WERI-Rb-1 (cell line): ENCODE measurements at regions not wholly inside any gene's neighbourhood (a gene's known extent, or its start where the extent isn't known, plus 50 kb on each side); places are given as distances from the start of the nearest gene placed in this dataset.

Experiments used
- DNase-seq: peaks from one replicate; pipeline ENCODE4 v3.0.0-alpha.2; 2020
- H3K27ac ChIP-seq: fragments of 250-450 bp; sonication (Bioruptor Pico); 2 replicates; pipeline ENCODE4 v1.5.1; 2020; ENCODE audit warnings: mild to moderate bottlenecking, moderate library complexity
- H3K27me3 ChIP-seq: fragments of 250-450 bp; sonication (Bioruptor Pico); 2 replicates; pipeline ENCODE4 v1.5.1; 2021; ENCODE audit warnings: mild to moderate bottlenecking, low read depth, moderate library complexity; ENCODE audit not compliant: insufficient read depth, severe bottlenecking
- H3K36me3 ChIP-seq: fragments of 250-450 bp; sonication (Bioruptor Pico); 2 replicates; pipeline ENCODE4 v1.5.1; 2020; ENCODE audit warnings: mild to moderate bottlenecking, moderate library complexity
- H3K4me3 ChIP-seq: 2 replicates; pipeline ENCODE4 v1.5.1; 2011; ENCODE audit warnings: low read depth, mild to moderate bottlenecking, control low read depth, low read length
- H3K9me3 ChIP-seq: fragments of 250-450 bp; sonication (Bioruptor Pico); 2 replicates; pipeline ENCODE4 v1.5.1; 2021; ENCODE audit warnings: mild to moderate bottlenecking, moderate library complexity; ENCODE audit not compliant: severe bottlenecking
- CTCF ChIP-seq: IDR thresholded peaks from 2 replicates; pipeline ENCODE4 v1.5.1; 2011; ENCODE audit warnings: low read depth, mild to moderate bottlenecking, control low read depth, inconsistent platforms, low read length

GRCh38 chr2:8570637-8571036 lies 111.2 kb upstream of the ID2 start:
- no peaks in the 10 kb centered on the region for H3K36me3 ChIP-seq
- DNase-seq = no peak
- TF ChIP-seq CTCF = no peak
- no peaks in the 10 kb centered on the region for H3K9me3 ChIP-seq
- no peaks in the 10 kb centered on the region for H3K27me3 ChIP-seq
- no peak overlapping the region for H3K27ac ChIP-seq
- H3K4me3 ChIP-seq = no peak overlapping the region

DNA sequence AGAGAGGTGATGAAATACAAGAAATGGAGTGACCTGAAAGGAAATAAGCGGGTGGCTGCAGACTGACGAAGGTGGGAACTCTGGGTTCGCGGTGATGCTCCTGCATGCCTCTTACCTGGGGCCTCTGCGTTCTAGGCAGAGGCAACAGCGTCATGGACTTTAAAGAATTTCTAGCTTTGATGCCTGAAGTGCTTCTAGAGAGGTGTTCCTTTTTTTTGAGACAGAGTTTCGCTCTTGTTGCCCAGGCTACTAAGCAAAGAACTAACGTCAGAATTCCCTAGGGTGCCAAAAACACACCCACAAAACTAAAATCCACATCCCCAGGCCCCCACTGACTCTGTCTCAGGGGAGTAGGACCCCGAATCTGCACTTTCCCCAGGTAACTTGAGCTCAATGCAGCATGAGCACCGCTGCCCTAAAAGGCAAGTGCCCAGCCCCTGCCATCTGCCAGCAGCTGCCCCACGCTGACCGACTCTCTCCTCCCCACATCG lies 110.5 kb upstream of the ID2 start:
- H3K27me3 ChIP-seq = no peaks in the 10 kb centered on the region
- DNase-seq = no peak
- H3K9me3 ChIP-seq = no peaks in the 10 kb centered on the region
- TF ChIP-seq CTCF = no peak
- H3K27ac ChIP-seq = no peak overlapping the region
- no peaks in the 10 kb centered on the region for H3K36me3 ChIP-seq
- no peak overlapping the region for H3K4me3 ChIP-seq

GRCh38 chr2:8571792-8572499 lies 109.9 kb upstream of the ID2 start:
- Histone ChIP-seq H3K27me3 (no peaks in the 10 kb centered on the region), H3K36me3 (no peaks in the 10 kb centered on the region), H3K27ac (peak overlapping the region; percentile 83), H3K9me3 (no peaks in the 10 kb centered on the region), H3K4me3 (no peak overlapping the region)
- DNase-seq = no peak
- no peak for TF ChIP-seq CTCF

DNA sequence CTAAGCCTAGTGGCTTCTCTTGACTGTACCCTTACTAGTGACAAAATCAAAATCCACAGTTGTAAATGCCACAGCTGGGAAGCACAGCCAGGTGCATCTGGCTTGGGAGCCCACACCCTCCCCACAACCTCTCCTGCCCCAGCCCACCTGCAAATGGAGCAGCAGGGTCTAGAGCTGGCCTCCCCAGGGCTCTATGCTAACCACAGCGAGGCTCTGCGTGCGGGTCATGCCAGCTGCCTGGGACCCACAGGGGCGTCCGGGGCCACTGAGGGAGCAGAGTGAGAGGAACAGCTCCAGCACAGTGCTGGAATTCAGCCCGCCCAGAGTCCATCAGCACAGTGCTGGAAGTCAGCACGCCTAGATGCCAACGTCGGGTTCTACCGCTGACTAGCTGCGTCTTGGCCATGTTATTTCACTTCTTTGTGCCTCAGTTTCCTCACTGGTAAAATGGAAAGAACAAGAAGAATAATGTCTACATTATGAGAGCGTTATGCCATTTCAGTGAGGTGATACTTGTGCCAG lies 109.1 kb upstream of the ID2 start:
- Histone ChIP-seq H3K9me3 (no peaks in the 10 kb centered on the region), H3K36me3 (no peaks in the 10 kb centered on the region), H3K27me3 (no peaks in the 10 kb centered on the region), H3K27ac (peak overlapping the region; percentile 83), H3K4me3 (no peak overlapping the region)
- no peak for DNase-seq
- no peak for TF ChIP-seq CTCF

- DNase-seq = peak; percentile 90
- Histone ChIP-seq H3K27me3 (no peaks in the 10 kb centered on the region), H3K27ac (peak overlapping the region; percentile 83)
These were observed 108.5 kb upstream of the ID2 start for GRCh38 chr2:8573234-8573941.

More at GRCh38 chr2:8573234-8573941, 108.5 kb upstream of the ID2 start:
- no peak for TF ChIP-seq CTCF
- no peak overlapping the region; the same call in 1 of the 2 replicates for H3K4me3 ChIP-seq
- no peaks in the 10 kb centered on the region for H3K9me3 ChIP-seq
- H3K36me3 ChIP-seq = no peaks in the 10 kb centered on the region
